ENCODE measurements at regions not wholly inside any gene's neighbourhood (a gene's known extent, or its start where the extent isn't known, plus 50 kb on each side); places are given as distances from the start of the nearest gene placed in this dataset.

DNA sequence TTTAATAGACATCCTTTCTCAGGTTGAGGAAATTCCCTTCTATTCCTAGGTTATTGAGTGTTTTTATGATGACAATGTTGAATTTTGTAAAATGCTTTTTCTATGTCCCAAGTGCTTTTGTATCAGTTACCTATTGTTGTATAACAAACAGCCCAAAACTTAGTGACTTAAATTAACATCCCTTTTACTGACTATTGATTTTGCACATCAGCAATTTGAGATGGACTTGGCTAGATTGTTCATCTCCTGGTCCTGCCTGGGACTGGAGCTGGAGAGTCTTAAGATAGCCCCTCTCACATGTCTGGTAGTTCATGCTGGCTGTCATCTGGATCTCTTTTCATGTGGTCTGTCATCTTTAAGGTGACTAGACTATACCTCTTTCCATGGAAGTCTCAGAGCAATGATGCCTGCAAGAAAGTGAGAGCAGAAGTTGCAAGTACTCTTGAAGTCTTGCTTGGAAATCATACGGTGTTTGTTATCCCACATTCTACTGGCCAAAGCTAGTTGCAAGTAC, 132.6 kb downstream of the RPAP3 start:
- ChIA-PET POLR2A (no interaction called here), CTCF (no interaction called here)
- no peak overlapping the region for H2AFZ ChIP-seq (ENCODE audit: low read depth)
- no peak overlapping the region for H3K27ac ChIP-seq (ENCODE audit: low read depth in 2 of 2, low read length in 1 of 2)
- H3K27me3 ChIP-seq (ENCODE audit: insufficient read depth): peaks cover 26% of the 10 kb centered on the region; the same call in 1 of the 2 replicates
- no peaks in the 10 kb centered on the region for H3K36me3 ChIP-seq (replicated peaks in 1 of 2; ENCODE audit: control insufficient read depth in 1 of 2, insufficient read depth in 2 of 2, low read length in 1 of 2)
- WGBS (ENCODE audit: low lambda C conversion rate): 100% methylated on average over 1 of the region's 1 CpG
- H3K4me1 ChIP-seq (ENCODE audit: control insufficient read depth in 1 of 2, insufficient read depth in 2 of 2, low read depth in 1 of 2, low read length in 1 of 2): no peaks in the 10 kb centered on the region
- H3K9ac ChIP-seq: no peak overlapping the region
- no peaks in the 10 kb centered on the region for H4K20me1 ChIP-seq (ENCODE audit: insufficient read depth)
- TF ChIP-seq, protein P1, sequence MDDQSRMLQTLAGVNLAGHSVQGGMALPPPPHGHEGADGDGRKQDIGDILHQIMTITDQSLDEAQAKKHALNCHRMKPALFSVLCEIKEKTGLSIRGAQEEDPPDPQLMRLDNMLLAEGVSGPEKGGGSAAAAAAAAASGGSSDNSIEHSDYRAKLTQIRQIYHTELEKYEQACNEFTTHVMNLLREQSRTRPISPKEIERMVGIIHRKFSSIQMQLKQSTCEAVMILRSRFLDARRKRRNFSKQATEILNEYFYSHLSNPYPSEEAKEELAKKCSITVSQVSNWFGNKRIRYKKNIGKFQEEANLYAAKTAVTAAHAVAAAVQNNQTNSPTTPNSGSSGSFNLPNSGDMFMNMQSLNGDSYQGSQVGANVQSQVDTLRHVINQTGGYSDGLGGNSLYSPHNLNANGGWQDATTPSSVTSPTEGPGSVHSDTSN (IDR thresholded peaks at IDR 0.05): no peak
- TF ChIP-seq FOXM1 (IDR thresholded peaks at IDR 0.05; ENCODE audit: low read depth): no peak
- no peak for TF ChIP-seq SIN3A (IDR thresholded peaks at IDR 0.05; ENCODE audit: borderline replicate concordance, low read depth, low read length)
- H3K9me3 ChIP-seq: no peaks in the 10 kb centered on the region
- no peak overlapping the region for H3K4me2 ChIP-seq
- H3F3A ChIP-seq (replicated peaks; ENCODE audit: insufficient read depth): no peaks in the 10 kb centered on the region
- no peaks in the 10 kb centered on the region for H3K9me2 ChIP-seq
- H3K4me3 ChIP-seq (ENCODE audit: low read depth in 2 of 2, low read length in 1 of 2): no peak overlapping the region
- no peaks in the 10 kb centered on the region for H3K79me2 ChIP-seq (ENCODE audit: insufficient read depth)
- no peak for DNase-seq

DNA sequence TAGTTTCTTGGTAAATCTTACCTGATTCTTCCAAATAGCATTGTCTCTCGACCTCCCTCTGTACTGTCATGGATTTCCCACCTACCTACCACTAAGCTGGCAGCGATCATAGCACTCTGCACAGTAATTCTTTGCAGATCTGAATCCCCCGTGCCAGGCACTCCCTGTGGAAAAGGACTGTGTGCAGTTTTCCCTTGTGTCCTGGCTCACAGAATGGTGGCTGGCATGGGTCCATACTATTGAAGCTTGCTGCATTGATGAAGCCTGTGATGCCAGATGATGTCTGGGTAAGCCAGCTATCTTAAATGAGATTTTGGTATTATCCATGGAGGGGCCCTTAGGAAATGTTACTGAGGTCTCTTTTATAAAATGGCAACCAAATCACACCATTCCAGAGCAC, 135.7 kb downstream of the RPAP3 start:
- Histone ChIP-seq H3K9me3 (no peaks in the 10 kb centered on the region), H3K79me2 (ENCODE audit: insufficient read depth) (no peaks in the 10 kb centered on the region), H3K9me2 (no peaks in the 10 kb centered on the region), H2AFZ (ENCODE audit: low read depth) (no peak overlapping the region), H3K4me1 (ENCODE audit: control insufficient read depth in 1 of 2, insufficient read depth in 2 of 2, low read depth in 1 of 2, low read length in 1 of 2) (no peaks in the 10 kb centered on the region), H3K27ac (ENCODE audit: low read depth in 2 of 2, low read length in 1 of 2) (no peak overlapping the region), H3K36me3 (replicated peaks in 1 of 2; ENCODE audit: control insufficient read depth in 1 of 2, insufficient read depth in 2 of 2, low read length in 1 of 2) (no peaks in the 10 kb centered on the region), H3F3A (replicated peaks; ENCODE audit: insufficient read depth) (no peaks in the 10 kb centered on the region), H3K27me3 (ENCODE audit: insufficient read depth) (peaks cover 20% of the 10 kb centered on the region; the same call in 1 of the 2 replicates), H3K4me2 (no peak overlapping the region), H3K9ac (no peak overlapping the region), H4K20me1 (ENCODE audit: insufficient read depth) (no peaks in the 10 kb centered on the region), H3K4me3 (ENCODE audit: low read depth in 2 of 2, low read length in 1 of 2) (no peak overlapping the region)
- DNase-seq: no peak
- WGBS (ENCODE audit: low lambda C conversion rate): 5% methylated on average over 3 of the region's 3 CpGs
- CTCF ChIA-PET: interaction anchor here (1.0 kb wide), 1 partner anchor 11 kb away, joined by 3 read pairs; no protein-coding TSS in a partner anchor
- POLR2A ChIA-PET: no interaction called here
- TF ChIP-seq GABPA (IDR thresholded peaks at IDR 0.05; ENCODE audit: low read depth) (no peak), CHD2 (IDR thresholded peaks at IDR 0.05; ENCODE audit: low read length, partially characterized antibody) (no peak), RFX5 (IDR thresholded peaks at IDR 0.05; ENCODE audit: low read length) (no peak), SIN3A (IDR thresholded peaks at IDR 0.05; ENCODE audit: borderline replicate concordance, low read depth, low read length) (no peak), EP300 (IDR thresholded peaks at IDR 0.05; ENCODE audit: borderline replicate concordance in 1 of 2, low read depth in 1 of 2, low read length in 1 of 2) (no peak), FOXM1 (IDR thresholded peaks at IDR 0.05; ENCODE audit: low read depth) (no peak), MAX (IDR thresholded peaks at IDR 0.05; ENCODE audit: low read depth) (no peak), FOSL2 (IDR thresholded peaks at IDR 0.05; ENCODE audit: borderline replicate concordance, low read depth) (no peak), POLR2AphosphoS5 (IDR thresholded peaks at IDR 0.05; ENCODE audit: low read depth, low read length) (no peak), NRF1 (IDR thresholded peaks at IDR 0.05; ENCODE audit: low read depth, low read length) (no peak), USF2 (IDR thresholded peaks at IDR 0.05; ENCODE audit: borderline replicate concordance, low read depth, low read length) (no peak), EZH2phosphoT487 (IDR thresholded peaks at IDR 0.05; ENCODE audit: borderline replicate concordance, low read depth) (no peak), RCOR1 (IDR thresholded peaks at IDR 0.05; ENCODE audit: low read length) (no peak), TCF12 (IDR thresholded peaks at IDR 0.05) (no peak)
- TF ChIP-seq, protein P2, sequence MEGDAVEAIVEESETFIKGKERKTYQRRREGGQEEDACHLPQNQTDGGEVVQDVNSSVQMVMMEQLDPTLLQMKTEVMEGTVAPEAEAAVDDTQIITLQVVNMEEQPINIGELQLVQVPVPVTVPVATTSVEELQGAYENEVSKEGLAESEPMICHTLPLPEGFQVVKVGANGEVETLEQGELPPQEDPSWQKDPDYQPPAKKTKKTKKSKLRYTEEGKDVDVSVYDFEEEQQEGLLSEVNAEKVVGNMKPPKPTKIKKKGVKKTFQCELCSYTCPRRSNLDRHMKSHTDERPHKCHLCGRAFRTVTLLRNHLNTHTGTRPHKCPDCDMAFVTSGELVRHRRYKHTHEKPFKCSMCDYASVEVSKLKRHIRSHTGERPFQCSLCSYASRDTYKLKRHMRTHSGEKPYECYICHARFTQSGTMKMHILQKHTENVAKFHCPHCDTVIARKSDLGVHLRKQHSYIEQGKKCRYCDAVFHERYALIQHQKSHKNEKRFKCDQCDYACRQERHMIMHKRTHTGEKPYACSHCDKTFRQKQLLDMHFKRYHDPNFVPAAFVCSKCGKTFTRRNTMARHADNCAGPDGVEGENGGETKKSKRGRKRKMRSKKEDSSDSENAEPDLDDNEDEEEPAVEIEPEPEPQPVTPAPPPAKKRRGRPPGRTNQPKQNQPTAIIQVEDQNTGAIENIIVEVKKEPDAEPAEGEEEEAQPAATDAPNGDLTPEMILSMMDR (IDR thresholded peaks at IDR 0.05): no peak

All from SK-N-SH (cell line).